ENCODE measurements at regions not wholly inside any gene's neighbourhood (a gene's known extent, or its start where the extent isn't known, plus 50 kb on each side); places are given as distances from the start of the nearest gene placed in this dataset.

DNA sequence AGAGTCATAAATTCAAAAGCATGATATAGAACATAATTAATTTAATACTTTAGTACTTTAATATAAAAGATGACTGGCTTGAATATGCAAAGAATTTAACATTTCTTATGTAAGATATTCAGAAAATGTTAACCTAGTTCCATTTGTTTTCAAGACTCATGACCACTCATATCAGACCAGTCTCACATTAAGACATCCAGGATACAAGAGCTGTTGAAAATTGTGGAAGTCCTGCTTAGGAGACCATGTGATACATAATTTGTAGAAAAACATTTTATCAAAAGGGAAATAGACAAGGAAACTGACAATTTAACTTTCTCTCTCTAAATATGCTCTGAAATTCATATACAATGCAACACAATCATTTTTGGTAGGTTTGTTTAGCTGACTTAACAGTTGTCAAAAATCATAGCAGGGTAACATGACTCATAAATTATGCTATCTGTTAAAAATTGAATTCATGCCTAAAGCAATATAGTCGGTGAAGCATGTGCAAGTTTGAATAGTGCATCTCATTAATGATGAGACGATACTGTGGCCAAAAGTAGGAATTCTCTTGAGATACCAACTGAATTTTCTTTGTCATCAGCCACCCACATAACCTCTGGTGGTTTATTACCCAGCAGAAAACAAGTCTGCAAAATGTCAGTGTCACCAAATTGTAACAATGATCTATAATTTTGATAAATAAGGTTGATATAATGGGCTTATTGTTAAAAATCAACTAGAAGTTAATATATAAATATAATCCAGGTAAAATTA lies 211.4 kb downstream of the GASK1B start:
- DNase-seq, result no peak

DNA sequence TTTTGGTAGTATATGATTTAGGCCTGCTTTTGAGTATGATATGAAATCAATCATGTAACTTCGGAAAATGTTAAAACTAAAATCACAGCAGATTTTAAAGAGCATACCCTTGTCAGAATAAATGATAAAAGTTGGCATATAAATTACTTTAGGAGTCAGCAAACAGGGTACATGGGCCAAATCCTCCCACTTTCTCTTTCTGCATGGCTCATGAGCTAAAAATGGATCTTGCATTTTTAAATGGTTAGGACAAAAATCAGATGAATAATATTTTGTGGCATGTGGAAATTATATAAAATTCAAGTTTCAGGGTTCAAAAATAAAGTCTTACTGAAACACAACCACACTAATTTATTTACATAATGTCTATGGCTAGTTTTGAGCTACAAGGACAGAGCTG lies 214.9 kb downstream of the GASK1B start:
- no peak for DNase-seq

DNA sequence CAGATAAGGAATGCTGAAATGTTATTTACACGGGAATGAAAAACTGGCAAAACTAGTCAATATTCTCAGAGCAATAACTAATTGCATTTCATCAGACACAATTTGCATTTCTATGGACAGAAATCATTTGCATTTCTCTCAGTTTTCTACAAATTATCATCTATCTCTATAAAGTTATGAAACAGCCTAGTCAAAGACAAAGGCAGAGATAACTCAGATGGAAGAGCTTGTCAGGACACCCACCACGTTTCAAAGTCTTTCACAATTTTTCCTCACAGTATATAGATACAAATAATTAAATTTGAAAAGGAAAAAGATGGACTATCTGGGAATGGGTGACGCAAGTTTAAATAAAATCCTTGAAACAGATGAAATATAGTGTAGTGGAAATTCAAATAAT lies 230.8 kb downstream of the GASK1B start:
- no peak for DNase-seq

DNA sequence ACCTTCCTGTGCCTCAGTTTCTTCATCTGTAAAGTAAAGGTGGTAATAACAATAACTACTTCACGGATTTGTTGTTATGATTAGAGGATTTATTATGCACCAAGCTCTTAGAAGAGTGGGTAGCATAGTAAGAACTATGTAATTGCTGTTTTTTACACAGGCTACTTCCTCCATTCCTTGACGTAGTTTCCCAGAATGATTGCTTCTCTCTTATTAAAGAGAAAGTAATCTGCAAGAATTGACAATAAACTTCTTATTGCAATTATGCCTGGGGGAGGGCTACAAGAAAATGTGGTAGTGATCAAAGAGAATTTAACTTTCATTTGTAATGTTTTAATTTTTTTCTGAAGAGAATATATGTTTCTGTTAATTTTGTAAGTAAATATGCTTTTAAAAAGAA lies 238.7 kb downstream of the GASK1B start:
- no peak for DNase-seq

DNA sequence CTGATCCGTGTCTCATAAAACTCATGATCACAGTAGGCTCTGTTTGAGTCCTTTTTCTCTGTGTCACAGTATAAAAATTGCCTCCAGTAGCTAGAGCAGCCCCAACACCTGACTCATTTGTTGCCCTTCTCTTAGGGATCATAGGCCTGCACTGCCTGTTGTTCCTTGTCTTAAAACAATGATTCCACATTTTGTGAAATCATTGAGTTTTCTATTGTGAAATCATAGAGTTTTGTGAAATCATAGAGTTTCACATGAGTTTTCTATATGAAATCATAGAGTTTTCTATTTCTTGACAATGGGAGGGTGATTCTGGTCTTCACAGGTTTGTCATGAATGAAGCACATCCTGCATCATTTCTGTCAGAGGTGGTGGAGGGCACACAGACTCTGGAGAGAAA lies 239.9 kb downstream of the GASK1B start:
- DNase-seq, result no peak

GRCh38 chr4:157929486-157929885 lies 243.3 kb downstream of the GASK1B start:
- DNase-seq, result no peak

- no peak for DNase-seq
Observed at GRCh38 chr4:157918036-157918832, 254.6 kb downstream of the GASK1B start.

DNA sequence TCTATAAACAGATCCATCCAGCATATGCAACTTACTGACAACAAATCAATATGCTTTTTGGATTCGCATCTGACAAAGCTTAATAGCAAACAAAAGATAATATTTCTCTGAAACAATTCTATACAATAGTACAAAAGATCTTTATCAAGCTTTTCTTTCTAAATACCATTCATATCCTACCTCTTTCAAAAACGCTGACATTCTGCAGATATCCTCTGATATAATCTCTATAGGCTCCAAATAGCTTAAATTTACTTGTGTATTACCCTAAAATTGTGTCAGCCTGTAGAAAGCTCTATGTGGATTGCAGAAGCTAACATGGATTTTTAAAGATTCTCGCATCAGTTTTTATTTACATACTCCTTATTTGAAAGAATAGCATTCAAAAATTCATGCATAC lies 260.6 kb downstream of the GASK1B start:
- no peak for DNase-seq

- DNase-seq, result no peak
Observed at GRCh38 chr4:157911662-157912061, 261.2 kb downstream of the GASK1B start.

DNA sequence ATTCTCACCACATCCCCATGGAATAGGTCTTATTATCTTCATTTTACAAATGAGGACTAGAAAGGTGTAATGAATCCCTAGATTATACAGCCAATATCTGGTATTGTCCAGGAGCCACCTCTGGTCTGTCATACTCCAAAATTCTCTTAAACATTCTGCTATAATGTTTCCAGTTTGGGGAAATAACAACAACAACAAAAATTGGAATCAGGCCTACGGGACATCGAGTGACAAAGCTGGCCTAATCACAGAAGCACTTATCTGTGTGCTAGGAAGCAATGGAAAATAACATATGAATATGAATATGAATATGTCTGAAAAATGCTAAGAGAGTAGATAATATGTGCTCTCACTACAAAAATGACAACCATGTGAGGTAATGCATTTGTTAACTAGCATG lies 264.1 kb downstream of the GASK1B start:
- no peak for DNase-seq

DNA sequence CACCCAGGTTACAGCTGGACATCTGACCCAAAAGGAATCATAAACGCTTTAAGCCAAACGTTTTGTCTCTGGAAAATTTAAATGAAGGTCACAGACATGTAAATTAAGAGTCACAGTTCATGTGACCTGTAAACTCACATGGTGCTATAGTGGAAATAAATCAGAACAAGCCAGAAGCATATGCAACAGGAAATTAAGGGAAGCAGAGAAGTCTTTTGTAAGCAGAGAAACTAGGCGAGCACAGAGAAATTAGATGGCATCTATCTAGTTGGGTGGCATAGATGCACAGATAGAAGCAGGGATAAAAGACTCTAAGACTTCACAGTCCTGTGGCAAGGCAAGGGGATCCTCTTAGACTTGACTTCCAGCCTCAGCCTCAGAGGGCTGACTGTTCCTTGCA lies 264.8 kb downstream of the GASK1B start:
- DNase-seq, result no peak

DNA sequence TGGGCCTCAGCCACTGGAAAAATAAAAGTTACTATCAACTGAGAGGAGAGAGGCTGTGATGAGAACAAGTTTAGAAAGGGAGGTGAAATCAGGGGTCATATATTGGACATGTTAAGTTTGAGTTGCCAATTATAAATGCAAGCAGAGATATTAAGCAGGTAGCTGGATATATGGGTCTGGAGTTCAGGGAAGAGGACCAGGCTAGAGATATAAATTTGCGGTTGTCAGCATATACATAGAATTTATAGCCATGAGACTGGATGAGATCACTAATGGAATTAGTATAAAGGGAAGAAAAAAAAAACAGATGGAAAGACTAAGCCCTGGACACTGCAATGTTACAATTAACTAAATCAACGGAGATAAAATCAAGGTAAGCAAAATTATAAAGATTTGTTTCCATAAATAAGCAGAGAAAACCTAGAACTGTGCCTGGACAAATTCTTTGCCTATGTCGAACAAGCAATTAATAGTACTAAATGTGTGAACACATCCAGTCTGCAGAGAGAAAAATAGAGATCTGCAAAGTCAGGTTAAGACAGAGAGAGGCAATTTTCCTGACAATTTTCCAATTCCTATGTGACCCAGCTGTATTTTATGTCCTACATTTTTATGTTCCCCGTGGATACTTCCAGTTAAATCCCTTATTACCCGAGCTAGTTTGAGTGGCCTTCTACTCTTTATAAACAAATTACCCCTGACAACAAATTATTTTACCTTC lies 265.4 kb downstream of the GASK1B start:
- DNase-seq, result no peak

- no peak for DNase-seq
Observed at GRCh38 chr4:157898836-157899605, 273.8 kb downstream of the GASK1B start.

- no peak for DNase-seq
Observed at GRCh38 chr4:157897855-157898370, 274.9 kb downstream of the GASK1B start.

GRCh38 chr4:157896726-157897125 lies 276.1 kb downstream of the GASK1B start:
- no peak for DNase-seq

DNA sequence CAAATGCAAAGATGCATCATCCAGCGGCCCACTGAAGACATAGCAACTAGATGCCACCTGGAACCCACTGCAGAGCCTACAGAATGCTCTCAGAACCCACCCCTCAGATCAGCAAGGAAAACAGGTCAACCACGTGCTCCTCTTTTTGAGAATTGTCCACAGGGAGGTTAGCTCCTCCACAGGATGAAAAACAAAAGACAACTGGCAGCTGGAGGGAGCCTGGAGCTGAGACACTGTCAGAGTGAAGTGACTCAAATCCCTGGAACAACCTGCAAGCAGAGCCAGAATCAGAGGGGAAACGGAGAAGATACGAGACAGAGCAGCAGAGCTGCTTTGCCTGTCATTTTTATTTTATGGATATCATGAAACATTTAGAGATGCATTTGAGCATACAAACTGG lies 277.6 kb downstream of the GASK1B start:
- peak; percentile 57 for DNase-seq

DNA sequence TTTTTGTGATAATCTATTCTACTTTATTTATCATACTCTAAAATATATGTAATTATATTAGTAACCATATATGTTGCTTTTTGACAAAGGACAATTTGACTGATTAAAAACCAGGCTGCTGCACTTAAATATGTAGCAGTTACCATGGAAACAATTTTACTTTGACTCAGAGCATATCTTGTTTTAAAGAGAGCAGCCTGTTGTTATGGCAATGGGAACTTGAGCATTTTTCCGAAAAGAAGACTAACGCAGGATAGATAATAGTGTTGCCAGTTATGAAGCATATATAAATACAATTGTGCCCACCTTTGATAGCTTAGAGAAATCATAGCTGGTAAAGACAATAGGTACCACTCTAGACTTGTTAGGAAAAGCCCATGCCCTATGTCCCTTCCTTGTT lies 283.0 kb downstream of the GASK1B start:
- DNase-seq, result no peak

DNA sequence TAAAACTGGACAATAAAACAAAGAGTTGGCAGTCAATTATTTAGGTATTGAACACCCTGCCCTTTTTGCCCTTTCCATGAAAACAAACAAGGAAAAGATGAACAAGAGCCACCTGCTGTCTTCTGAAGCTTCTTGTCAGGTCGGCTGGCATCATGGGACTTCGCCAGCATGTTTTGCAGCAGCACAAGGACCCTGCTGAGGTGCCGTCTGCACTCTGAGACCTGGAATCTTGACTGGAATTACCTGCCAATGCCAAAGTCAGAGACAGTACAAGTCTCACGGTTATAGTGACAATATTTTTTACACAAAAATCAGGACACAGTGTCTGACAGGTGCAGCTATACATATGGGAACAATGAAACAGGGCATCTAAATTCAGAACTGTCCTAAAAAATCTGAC lies 284.5 kb downstream of the GASK1B start:
- DNase-seq, result no peak

- no peak for DNase-seq
Observed at GRCh38 chr4:157887316-157887715, 285.5 kb downstream of the GASK1B start.

- DNase-seq, result no peak
Observed at GRCh38 chr4:157886645-157887044, 286.2 kb downstream of the GASK1B start.

DNA sequence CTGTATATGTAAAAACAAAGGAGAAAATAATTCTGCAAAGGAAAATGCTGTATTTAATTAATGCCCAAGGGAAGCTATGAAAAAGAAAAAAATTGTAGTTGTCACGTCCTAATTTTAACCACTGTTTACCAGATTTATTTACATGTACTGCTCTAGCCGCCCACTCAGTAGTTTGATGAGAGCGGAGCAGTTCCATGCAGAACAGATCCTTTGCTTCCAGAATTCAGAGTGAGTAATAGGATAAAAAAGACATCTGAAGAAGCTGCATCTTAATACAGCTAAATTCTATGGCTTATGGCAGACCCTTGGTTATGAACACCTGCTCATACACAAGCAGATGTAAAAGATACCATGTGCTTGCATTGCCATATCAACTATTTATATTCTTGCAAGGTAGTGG lies 287.0 kb downstream of the GASK1B start:
- DNase-seq, result no peak

- no peak for DNase-seq
Observed at GRCh38 chr4:157882901-157883300, 289.9 kb downstream of the GASK1B start.

DNA sequence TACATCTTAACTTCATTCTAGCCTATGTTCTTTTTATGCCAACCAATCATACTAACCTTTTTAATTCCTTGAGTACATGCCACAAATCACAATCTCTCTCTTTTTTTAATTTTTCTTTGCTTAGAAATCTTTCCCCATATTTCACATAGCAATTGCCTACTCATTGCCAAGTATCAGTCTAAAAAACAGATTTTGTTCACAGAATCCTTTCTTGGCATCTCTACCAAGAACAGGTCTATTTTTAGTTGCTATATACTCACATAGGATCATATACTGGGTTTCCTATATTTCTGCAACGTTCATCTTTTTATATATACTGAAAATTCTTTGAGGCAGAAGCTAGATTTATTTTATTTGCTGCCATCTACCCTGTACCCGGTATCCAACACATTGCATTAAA lies 292.1 kb downstream of the GASK1B start:
- DNase-seq, result no peak
